K562 (cell line): ENCODE measurements at regions not wholly inside any gene's neighbourhood (a gene's known extent, or its start where the extent isn't known, plus 50 kb on each side); places are given as distances from the start of the nearest gene placed in this dataset.

Source experiments
- BMI1 ChIP-seq: fragments of 150-350 bp; IDR thresholded peaks from 2 replicates; pipeline ENCODE4 v1.6.1; 2014; ENCODE audit warnings: low read length
- ETV5 ChIP-seq: sonication (generic); formaldehyde crosslinking; IDR thresholded peaks from 2 replicates; pipeline ENCODE4 v1.4.0; 2020; ENCODE audit warnings: low read depth, mild to moderate bottlenecking, missing genetic modification reagents
- POLR2A ChIP-seq: fragments of 450-650 bp; conservative IDR thresholded peaks from 2 replicates; pipeline ENCODE4 v1.6.1; 2016
- XRCC4 ChIP-seq: IDR thresholded peaks from one replicate; pipeline ENCODE4 v1.6.1; 2011; ENCODE audit not compliant: insufficient read depth, insufficient read length; ENCODE audit errors: extremely low read depth
- TF ChIP-seq, protein P1 (sequence below): fragments of 450-650 bp; IDR thresholded peaks from 2 replicates; pipeline ENCODE4 v1.6.1; 2016; ENCODE audit warnings: low read depth
- TF ChIP-seq, protein P2 (sequence below), 2 experiments: fragments of 450-650 bp in 1 of 2; sonication (generic) in 1 of 2; formaldehyde crosslinking in 1 of 2; IDR thresholded peaks; 2 replicates each; pipeline versions ENCODE4 v1.7.1 to v1.9.0; 2016 to 2022; ENCODE audit warnings: inconsistent platforms in 1 of 2, mild to moderate bottlenecking in 1 of 2, missing genetic modification reagents in 1 of 2

DNA sequence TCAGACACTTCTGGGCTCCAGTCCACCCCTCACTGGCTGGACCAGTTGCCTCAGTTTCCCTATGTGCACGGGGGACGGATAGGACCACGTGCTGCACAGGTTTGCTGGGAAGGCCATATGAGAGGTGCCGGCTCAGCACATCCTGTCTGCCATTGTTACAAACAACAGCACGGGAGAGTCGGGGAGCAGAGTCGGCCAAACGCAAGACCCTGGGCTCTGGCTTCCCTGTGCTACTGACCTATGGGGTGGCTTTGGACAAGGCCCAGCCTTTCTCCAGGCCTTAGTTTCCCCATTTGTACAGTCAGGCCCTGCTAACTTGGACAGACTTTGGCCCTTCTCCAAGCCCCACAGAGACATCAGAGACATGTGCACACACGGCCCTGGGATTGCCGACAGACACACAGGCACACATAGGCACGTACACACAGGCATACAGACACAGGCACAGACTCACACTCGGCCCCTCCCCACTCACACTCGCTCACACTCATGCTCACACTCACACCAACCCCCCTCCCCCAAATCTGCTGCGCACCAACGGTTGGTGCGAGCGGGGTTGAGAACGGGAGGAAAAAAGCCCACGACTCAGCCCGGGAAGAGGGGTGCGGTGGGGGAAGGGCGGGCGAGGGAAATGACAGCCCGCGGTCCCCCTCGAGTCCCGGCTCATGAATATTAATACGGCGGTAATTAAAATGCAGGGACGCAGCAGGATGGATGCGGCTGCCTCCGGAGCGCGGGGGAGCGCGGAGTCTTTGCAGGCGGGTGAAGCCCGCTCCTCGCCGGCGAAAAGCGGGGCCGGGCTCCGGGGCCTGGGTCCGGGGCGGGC lies 133.0 kb downstream of the C9orf50 start (continued):
- TF ChIP-seq, protein P1, sequence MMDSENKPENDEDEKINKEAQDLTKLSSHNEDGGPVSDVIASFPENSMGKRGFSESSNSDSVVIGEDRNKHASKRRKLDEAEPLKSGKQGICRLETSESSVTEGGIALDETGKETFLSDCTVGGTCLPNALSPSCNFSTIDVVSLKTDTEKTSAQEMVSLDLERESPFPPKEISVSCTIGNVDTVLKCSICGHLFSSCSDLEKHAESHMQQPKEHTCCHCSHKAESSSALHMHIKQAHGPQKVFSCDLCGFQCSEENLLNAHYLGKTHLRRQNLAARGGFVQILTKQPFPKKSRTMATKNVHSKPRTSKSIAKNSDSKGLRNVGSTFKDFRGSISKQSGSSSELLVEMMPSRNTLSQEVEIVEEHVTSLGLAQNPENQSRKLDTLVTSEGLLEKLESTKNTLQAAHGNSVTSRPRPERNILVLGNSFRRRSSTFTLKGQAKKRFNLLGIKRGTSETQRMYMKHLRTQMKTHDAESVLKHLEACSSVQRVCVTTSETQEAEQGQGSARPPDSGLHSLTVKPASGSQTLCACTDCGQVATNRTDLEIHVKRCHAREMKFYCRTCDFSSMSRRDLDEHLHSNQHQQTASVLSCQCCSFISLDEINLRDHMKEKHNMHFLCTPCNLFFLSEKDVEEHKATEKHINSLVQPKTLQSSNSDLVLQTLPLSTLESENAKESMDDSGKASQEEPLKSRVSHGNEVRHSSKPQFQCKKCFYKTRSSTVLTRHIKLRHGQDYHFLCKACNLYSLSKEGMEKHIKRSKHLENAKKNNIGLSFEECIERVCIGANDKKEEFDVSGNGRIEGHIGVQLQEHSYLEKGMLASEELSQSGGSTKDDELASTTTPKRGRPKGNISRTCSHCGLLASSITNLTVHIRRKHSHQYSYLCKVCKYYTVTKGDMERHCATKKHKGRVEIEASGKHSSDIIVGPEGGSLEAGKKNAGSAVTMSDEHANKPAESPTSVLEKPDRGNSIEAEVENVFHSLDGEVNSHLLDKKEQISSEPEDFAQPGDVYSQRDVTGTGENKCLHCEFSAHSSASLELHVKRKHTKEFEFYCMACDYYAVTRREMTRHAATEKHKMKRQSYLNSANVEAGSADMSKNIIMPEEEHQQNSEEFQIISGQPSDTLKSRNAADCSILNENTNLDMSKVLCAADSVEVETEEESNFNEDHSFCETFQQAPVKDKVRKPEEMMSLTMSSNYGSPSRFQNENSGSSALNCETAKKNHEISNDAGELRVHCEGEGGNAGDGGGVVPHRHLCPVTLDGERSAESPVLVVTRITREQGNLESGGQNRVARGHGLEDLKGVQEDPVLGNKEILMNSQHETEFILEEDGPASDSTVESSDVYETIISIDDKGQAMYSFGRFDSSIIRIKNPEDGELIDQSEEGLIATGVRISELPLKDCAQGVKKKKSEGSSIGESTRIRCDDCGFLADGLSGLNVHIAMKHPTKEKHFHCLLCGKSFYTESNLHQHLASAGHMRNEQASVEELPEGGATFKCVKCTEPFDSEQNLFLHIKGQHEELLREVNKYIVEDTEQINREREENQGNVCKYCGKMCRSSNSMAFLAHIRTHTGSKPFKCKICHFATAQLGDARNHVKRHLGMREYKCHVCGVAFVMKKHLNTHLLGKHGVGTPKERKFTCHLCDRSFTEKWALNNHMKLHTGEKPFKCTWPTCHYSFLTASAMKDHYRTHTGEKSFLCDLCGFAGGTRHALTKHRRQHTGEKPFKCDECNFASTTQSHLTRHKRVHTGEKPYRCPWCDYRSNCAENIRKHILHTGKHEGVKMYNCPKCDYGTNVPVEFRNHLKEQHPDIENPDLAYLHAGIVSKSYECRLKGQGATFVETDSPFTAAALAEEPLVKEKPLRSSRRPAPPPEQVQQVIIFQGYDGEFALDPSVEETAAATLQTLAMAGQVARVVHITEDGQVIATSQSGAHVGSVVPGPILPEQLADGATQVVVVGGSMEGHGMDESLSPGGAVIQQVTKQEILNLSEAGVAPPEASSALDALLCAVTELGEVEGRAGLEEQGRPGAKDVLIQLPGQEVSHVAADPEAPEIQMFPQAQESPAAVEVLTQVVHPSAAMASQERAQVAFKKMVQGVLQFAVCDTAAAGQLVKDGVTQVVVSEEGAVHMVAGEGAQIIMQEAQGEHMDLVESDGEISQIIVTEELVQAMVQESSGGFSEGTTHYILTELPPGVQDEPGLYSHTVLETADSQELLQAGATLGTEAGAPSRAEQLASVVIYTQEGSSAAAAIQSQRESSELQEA: no peak
- no peak for TF ChIP-seq BMI1
- no peak for TF ChIP-seq ETV5
- TF ChIP-seq, protein P2, sequence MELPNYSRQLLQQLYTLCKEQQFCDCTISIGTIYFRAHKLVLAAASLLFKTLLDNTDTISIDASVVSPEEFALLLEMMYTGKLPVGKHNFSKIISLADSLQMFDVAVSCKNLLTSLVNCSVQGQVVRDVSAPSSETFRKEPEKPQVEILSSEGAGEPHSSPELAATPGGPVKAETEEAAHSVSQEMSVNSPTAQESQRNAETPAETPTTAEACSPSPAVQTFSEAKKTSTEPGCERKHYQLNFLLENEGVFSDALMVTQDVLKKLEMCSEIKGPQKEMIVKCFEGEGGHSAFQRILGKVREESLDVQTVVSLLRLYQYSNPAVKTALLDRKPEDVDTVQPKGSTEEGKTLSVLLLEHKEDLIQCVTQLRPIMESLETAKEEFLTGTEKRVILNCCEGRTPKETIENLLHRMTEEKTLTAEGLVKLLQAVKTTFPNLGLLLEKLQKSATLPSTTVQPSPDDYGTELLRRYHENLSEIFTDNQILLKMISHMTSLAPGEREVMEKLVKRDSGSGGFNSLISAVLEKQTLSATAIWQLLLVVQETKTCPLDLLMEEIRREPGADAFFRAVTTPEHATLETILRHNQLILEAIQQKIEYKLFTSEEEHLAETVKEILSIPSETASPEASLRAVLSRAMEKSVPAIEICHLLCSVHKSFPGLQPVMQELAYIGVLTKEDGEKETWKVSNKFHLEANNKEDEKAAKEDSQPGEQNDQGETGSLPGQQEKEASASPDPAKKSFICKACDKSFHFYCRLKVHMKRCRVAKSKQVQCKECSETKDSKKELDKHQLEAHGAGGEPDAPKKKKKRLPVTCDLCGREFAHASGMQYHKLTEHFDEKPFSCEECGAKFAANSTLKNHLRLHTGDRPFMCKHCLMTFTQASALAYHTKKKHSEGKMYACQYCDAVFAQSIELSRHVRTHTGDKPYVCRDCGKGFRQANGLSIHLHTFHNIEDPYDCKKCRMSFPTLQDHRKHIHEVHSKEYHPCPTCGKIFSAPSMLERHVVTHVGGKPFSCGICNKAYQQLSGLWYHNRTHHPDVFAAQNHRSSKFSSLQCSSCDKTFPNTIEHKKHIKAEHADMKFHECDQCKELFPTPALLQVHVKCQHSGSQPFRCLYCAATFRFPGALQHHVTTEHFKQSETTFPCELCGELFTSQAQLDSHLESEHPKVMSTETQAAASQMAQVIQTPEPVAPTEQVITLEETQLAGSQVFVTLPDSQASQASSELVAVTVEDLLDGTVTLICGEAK (IDR thresholded peaks at IDR 0.05): 0 out of 2 replicates have a peak, but pooled peaks have one; percentile 11
- TF ChIP-seq, protein P2 (CRISPR knock-in tag; IDR thresholded peaks at IDR 0.05): no peak
- TF ChIP-seq XRCC4: no peak
- peak; percentile 17 for TF ChIP-seq POLR2A
